GM19239 (cell line): ENCODE measurements at regions not wholly inside any gene's neighbourhood (a gene's known extent, or its start where the extent isn't known, plus 50 kb on each side); places are given as distances from the start of the nearest gene placed in this dataset.

ENCODE experiments used
- DNase-seq: peaks from one replicate; pipeline ENCODE4 v3.0.0; 2011; ENCODE audit warnings: low spot score; ENCODE audit not compliant: insufficient read length
- FAIRE-seq: peaks from 2 replicates; lab custom pipeline; 2011; peaks lifted over from hg19 to GRCh38; lab: Jason Lieb, UNC

- DNase-seq (no peak), FAIRE-seq (no peak)
These were observed 504.5 kb downstream of the TBC1D4 start for GRCh38 chr13:74977498-74977897.

- no peak for FAIRE-seq
- DNase-seq, result no peak
These were observed 506.9 kb downstream of the TBC1D4 start for GRCh38 chr13:74975111-74975510.

- no peak for DNase-seq
These were observed 507.8 kb downstream of the TBC1D4 start for GRCh38 chr13:74973935-74974879.

GRCh38 chr13:74969419-74969818 lies 512.5 kb downstream of the TBC1D4 start:
- DNase-seq, result no peak
- FAIRE-seq, result no peak

More at GRCh38 chr13:74973935-74974879, 507.8 kb downstream of the TBC1D4 start:
- no peak for FAIRE-seq

- DNase-seq, result no peak
- FAIRE-seq, result no peak
These were observed 515.0 kb downstream of the TBC1D4 start for GRCh38 chr13:74966814-74967424.

- FAIRE-seq (no peak), DNase-seq (no peak)
These were observed 515.7 kb downstream of the TBC1D4 start for GRCh38 chr13:74966275-74966674.

GRCh38 chr13:74945637-74946036 lies 536.3 kb downstream of the TBC1D4 start:
- no peak for DNase-seq
- no peak for FAIRE-seq

- no peak for FAIRE-seq
These were observed 550.1 kb downstream of the TBC1D4 start for GRCh38 chr13:74931698-74932433.

GRCh38 chr13:74930402-74931165 lies 551.4 kb downstream of the TBC1D4 start:
- DNase-seq (no peak), FAIRE-seq (no peak)

More at GRCh38 chr13:74931698-74932433, 550.1 kb downstream of the TBC1D4 start:
- no peak for DNase-seq

GRCh38 chr13:74929436-74929835 lies 552.5 kb downstream of the TBC1D4 start:
- FAIRE-seq (no peak), DNase-seq (no peak)

- DNase-seq (no peak), FAIRE-seq (no peak)
These were observed 554.1 kb downstream of the TBC1D4 start for GRCh38 chr13:74927823-74928222.

- no peak for DNase-seq
- no peak for FAIRE-seq
These were observed 559.0 kb downstream of the TBC1D4 start for GRCh38 chr13:74922963-74923362.

- FAIRE-seq, result no peak
- DNase-seq, result no peak
These were observed 560.6 kb downstream of the TBC1D4 start for GRCh38 chr13:74921326-74921725.

- no peak for DNase-seq
- no peak for FAIRE-seq
These were observed 561.0 kb downstream of the TBC1D4 start for GRCh38 chr13:74920920-74921319.

GRCh38 chr13:74920361-74920760 lies 561.6 kb downstream of the TBC1D4 start:
- DNase-seq (no peak), FAIRE-seq (no peak)

- FAIRE-seq, result no peak
- DNase-seq, result no peak
These were observed 562.1 kb downstream of the TBC1D4 start for GRCh38 chr13:74919914-74920313.

GRCh38 chr13:74912898-74913297 lies 569.1 kb downstream of the TBC1D4 start:
- FAIRE-seq (no peak), DNase-seq (no peak)

GRCh38 chr13:74910415-74910814 lies 571.6 kb downstream of the TBC1D4 start:
- FAIRE-seq (no peak), DNase-seq (no peak)

GRCh38 chr13:74907788-74908187 lies 574.2 kb downstream of the TBC1D4 start:
- DNase-seq, result no peak
- FAIRE-seq, result no peak

- DNase-seq, result no peak
These were observed 577.4 kb downstream of the TBC1D4 start for GRCh38 chr13:74904556-74904955.

More at GRCh38 chr13:74904556-74904955, 577.4 kb downstream of the TBC1D4 start:
- FAIRE-seq, result no peak
